OCI-LY7 (cell line): ENCODE measurements at regions not wholly inside any gene's neighbourhood (a gene's known extent, or its start where the extent isn't known, plus 50 kb on each side); places are given as distances from the start of the nearest gene placed in this dataset.

Experiments used
- EZH2phosphoT487 ChIP-seq: fragments of 200-600 bp; sonication (generic); IDR thresholded peaks from 2 replicates; pipeline ENCODE4 v1.6.1; 2018; ENCODE audit warnings: low read depth, borderline replicate concordance, mild to moderate bottlenecking, mixed run types, antibody characterized with exemption, low read length, moderate library complexity, mixed read lengths
- TF ChIP-seq, protein P1 (sequence below): fragments of 200-600 bp; sonication (generic); conservative IDR thresholded peaks from 2 replicates; pipeline ENCODE4 v1.5.1; 2014; ENCODE audit warnings: mild to moderate bottlenecking, antibody characterized with exemption, low read length, moderate library complexity, mixed read lengths

DNA sequence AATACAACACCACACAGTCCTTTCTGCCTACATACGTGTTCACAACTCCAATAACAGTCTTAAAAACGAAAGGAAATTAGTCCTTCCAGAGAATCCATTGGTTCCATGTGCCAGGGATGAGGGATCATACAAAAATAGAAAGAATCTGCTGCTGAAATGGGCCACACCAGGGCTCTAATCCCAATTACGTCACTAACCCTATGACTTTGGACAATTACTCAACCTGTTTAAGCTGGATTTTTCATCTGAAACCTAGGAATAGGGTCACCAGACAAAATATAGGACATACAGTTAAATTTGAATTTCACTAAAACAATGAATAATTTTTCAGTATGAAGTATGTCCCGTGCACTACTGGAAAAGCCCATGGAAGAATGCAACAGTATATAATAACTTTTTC lies 264.7 kb downstream of the YTHDC2 start:
- TF ChIP-seq, protein P1, sequence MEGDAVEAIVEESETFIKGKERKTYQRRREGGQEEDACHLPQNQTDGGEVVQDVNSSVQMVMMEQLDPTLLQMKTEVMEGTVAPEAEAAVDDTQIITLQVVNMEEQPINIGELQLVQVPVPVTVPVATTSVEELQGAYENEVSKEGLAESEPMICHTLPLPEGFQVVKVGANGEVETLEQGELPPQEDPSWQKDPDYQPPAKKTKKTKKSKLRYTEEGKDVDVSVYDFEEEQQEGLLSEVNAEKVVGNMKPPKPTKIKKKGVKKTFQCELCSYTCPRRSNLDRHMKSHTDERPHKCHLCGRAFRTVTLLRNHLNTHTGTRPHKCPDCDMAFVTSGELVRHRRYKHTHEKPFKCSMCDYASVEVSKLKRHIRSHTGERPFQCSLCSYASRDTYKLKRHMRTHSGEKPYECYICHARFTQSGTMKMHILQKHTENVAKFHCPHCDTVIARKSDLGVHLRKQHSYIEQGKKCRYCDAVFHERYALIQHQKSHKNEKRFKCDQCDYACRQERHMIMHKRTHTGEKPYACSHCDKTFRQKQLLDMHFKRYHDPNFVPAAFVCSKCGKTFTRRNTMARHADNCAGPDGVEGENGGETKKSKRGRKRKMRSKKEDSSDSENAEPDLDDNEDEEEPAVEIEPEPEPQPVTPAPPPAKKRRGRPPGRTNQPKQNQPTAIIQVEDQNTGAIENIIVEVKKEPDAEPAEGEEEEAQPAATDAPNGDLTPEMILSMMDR, result no peak
- TF ChIP-seq EZH2phosphoT487, result no peak
